Endothelial cell of umbilical vein (primary cell): ENCODE measurements at regions not wholly inside any gene's neighbourhood (a gene's known extent, or its start where the extent isn't known, plus 50 kb on each side); places are given as distances from the start of the nearest gene placed in this dataset.
"Not testable (repeated sequence)": the region's sequence is repeated elsewhere in the genome, so short reads cannot be mapped to it uniquely, and the experiment has no call there.

Experiments used
- BruUV-seq: library from RNA; stranded (reverse); fragments of 400-500 nt; replicated peaks from 2 replicates; lab custom pipeline; 2021; lab: Mats Ljungman, UMichigan
- CTCF ChIA-PET: fragments of 300-600, 350-600 bp; sonication (Branson Sonifier 250); formaldehyde crosslinking; loops from one replicate; lab custom pipeline; 2021; ENCODE audit warnings: antibody characterized with exemption, inconsistent platforms; lab: Charles Lee
- POLR2A ChIA-PET: fragments of 300-600, 350-600 bp; sonication (Branson Sonifier 250); formaldehyde crosslinking; loops from one replicate; lab custom pipeline; 2021; ENCODE audit warnings: antibody characterized with exemption, inconsistent platforms; lab: Charles Lee
- DNase-seq: peaks from one replicate; pipeline ENCODE4 v3.0.0-alpha.2; 2011; ENCODE audit warnings: low read depth, low spot score
- FAIRE-seq: peaks from 2 replicates; lab custom pipeline; 2011; peaks lifted over from hg19 to GRCh38; lab: Jason Lieb, UNC
- H2AFZ ChIP-seq: 2 replicates; pipeline ENCODE4 v1.6.0; 2012; ENCODE audit warnings: low read depth, low read length, control low read depth, inconsistent platforms
- H3K27ac ChIP-seq: 2 replicates; pipeline ENCODE4 v1.5.1; 2011; ENCODE audit warnings: low read depth, mild to moderate bottlenecking, control low read depth, low read length, moderate library complexity; ENCODE audit not compliant: insufficient read depth
- H3K27me3 ChIP-seq, 2 experiments: 2 replicates each; pipeline versions ENCODE4 v1.6.0 to v1.6.1; 2011; ENCODE audit warnings: low read length in 2 of 2, mixed read lengths in 1 of 2; ENCODE audit not compliant: control insufficient read depth in 2 of 2, insufficient read depth in 2 of 2
- H3K36me3 ChIP-seq, 2 experiments: 2 replicates in 1 of 2; 3 replicates in 1 of 2; pipeline ENCODE4 v1.5.1; 2011; ENCODE audit warnings: low read length in 2 of 2, mild to moderate bottlenecking in 1 of 2, moderate library complexity in 1 of 2; ENCODE audit not compliant: control insufficient read depth in 2 of 2, insufficient read depth in 2 of 2; ENCODE audit errors: extremely low read depth in 1 of 2
- H3K4me1 ChIP-seq: 3 replicates; pipeline ENCODE4 v1.5.1; 2011; ENCODE audit warnings: mild to moderate bottlenecking, low read length; ENCODE audit not compliant: control insufficient read depth, insufficient read depth; ENCODE audit errors: extremely low read depth
- H3K4me2 ChIP-seq: 2 replicates; pipeline ENCODE4 v1.6.1; 2011; ENCODE audit warnings: low read length, control low read depth, mixed read lengths; ENCODE audit not compliant: insufficient read depth
- H3K4me3 ChIP-seq, 3 experiments: fragments of 200-600 bp in 1 of 3; sonication (generic), shearing (Covaris generic) in 1 of 3; replicated peaks in 1 of 3; 2 replicates each; pipeline ENCODE4 v1.5.1; 2011 to 2016; ENCODE audit warnings: control low read depth in 3 of 3, low read length in 3 of 3, mild to moderate bottlenecking in 2 of 3, inconsistent platforms in 1 of 3, low read depth in 1 of 3, moderate library complexity in 1 of 3; ENCODE audit not compliant: insufficient read depth in 1 of 3
- H3K79me2 ChIP-seq: 2 replicates; pipeline ENCODE4 v1.6.0; 2012; ENCODE audit warnings: low read length, inconsistent platforms; ENCODE audit not compliant: control insufficient read depth, insufficient read depth
- H3K9ac ChIP-seq: replicated peaks from 2 replicates; pipeline ENCODE3; 2011; ENCODE audit warnings: low read length, control low read depth; ENCODE audit not compliant: insufficient read depth; ENCODE audit errors: extremely low read depth
- H3K9me1 ChIP-seq: replicated peaks from 3 replicates; pipeline ENCODE4 v1.6.0; 2011; ENCODE audit warnings: mild to moderate bottlenecking, low read length; ENCODE audit not compliant: control insufficient read depth, insufficient read depth; ENCODE audit errors: extremely low read depth
- H3K9me3 ChIP-seq: replicated peaks from 2 replicates; pipeline ENCODE4 v1.5.1; 2012; ENCODE audit warnings: low read length, inconsistent platforms; ENCODE audit not compliant: control insufficient read depth, insufficient read depth
- H4K20me1 ChIP-seq: replicated peaks from 2 replicates; pipeline ENCODE3; 2011; ENCODE audit warnings: mild to moderate bottlenecking, low read length; ENCODE audit not compliant: control insufficient read depth, insufficient read depth; ENCODE audit errors: extremely low read depth
- EZH2 ChIP-seq: IDR thresholded peaks from 2 replicates; pipeline ENCODE4 v1.6.1; 2012; ENCODE audit warnings: borderline replicate concordance, low read depth, mild to moderate bottlenecking, moderate library complexity, low read length, inconsistent platforms; ENCODE audit not compliant: severe bottlenecking
- FOS ChIP-seq: IDR thresholded peaks from 2 replicates; pipeline ENCODE4 v1.6.1; 2011; ENCODE audit warnings: mild to moderate bottlenecking, low read length, moderate library complexity, borderline replicate concordance; ENCODE audit not compliant: insufficient read depth
- JUN ChIP-seq: IDR thresholded peaks from 2 replicates; pipeline ENCODE4 v1.6.1; 2011; ENCODE audit warnings: borderline replicate concordance, low read depth; ENCODE audit not compliant: insufficient read length, insufficient read depth
- MYC ChIP-seq: IDR thresholded peaks from one replicate; pipeline ENCODE4 v1.6.1; 2011; ENCODE audit warnings: mild to moderate bottlenecking, low read depth, low read length
- POLR2A ChIP-seq: IDR thresholded peaks from 2 replicates; pipeline ENCODE4 v1.6.1; 2012; ENCODE audit warnings: low read depth, mild to moderate bottlenecking, control low read depth, low read length
- POLR2AphosphoS5 ChIP-seq: IDR thresholded peaks from 2 replicates; pipeline ENCODE4 v1.6.1; 2012; ENCODE audit warnings: low read depth, mild to moderate bottlenecking, control low read depth, low read length, moderate library complexity; ENCODE audit not compliant: insufficient read depth
- dilution Hi-C: fragments of 300-500 bp; cut with MboI; formaldehyde crosslinking; loops from one replicate; pipeline ENCODE4 v1.15.0; 2019; ENCODE audit warnings: low sequenced_read_pairs; ENCODE audit not compliant: extremely low pct_ligation_motif_present
- intact Hi-C: fragments of 100-400 bp; cut with micrococcal nuclease; formaldehyde crosslinking; loops from one replicate; pipeline ENCODE4 v1.10.0; 2022
- TF ChIP-seq, protein P1 (sequence below): IDR thresholded peaks from 2 replicates; pipeline ENCODE4 v1.6.1; 2011; ENCODE audit not compliant: insufficient read depth, insufficient read length
- TF ChIP-seq, protein P2 (sequence below), 2 donors: IDR thresholded peaks; 1 replicate in 1 of 2; 2 replicates in 1 of 2; pipeline ENCODE4 v1.5.1; 2011; ENCODE audit warnings: low read length in 2 of 2, mild to moderate bottlenecking in 2 of 2, moderate library complexity in 2 of 2, control low read depth in 1 of 2, inconsistent platforms in 1 of 2, low read depth in 1 of 2; ENCODE audit not compliant: insufficient read depth in 1 of 2; ENCODE audit errors: extremely low read depth in 1 of 2

DNA sequence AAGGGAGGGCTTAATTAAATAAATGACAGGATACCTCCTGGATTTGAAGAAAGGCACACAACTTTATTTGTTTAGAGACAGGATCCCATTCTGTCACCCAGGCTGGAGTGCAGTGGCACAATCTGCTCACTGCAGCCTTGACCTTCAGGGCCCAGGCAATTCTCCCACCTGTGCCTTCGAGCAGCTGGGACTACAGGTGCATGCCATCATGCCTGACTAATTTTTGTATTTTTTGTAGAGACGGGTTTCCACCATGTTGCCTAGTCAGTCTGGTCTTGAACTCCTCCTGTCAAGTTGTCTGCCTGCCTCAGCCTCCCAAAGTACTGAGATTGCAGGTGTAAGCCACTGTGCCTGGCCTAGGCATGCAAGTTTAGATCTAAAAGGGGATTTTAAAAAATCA lies 272.7 kb upstream of the MBL2 start:
- H3K9me3 ChIP-seq, result no peaks in the 10 kb centered on the region
- TF ChIP-seq MYC, result no peak
- TF ChIP-seq EZH2, result no peak
- no peak for TF ChIP-seq POLR2AphosphoS5
- TF ChIP-seq JUN, result no peak
- TF ChIP-seq, protein P1, sequence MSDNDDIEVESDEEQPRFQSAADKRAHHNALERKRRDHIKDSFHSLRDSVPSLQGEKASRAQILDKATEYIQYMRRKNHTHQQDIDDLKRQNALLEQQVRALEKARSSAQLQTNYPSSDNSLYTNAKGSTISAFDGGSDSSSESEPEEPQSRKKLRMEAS, result no peak
- no peak for TF ChIP-seq POLR2A
- TF ChIP-seq FOS, result no peak
- TF ChIP-seq, protein P2, sequence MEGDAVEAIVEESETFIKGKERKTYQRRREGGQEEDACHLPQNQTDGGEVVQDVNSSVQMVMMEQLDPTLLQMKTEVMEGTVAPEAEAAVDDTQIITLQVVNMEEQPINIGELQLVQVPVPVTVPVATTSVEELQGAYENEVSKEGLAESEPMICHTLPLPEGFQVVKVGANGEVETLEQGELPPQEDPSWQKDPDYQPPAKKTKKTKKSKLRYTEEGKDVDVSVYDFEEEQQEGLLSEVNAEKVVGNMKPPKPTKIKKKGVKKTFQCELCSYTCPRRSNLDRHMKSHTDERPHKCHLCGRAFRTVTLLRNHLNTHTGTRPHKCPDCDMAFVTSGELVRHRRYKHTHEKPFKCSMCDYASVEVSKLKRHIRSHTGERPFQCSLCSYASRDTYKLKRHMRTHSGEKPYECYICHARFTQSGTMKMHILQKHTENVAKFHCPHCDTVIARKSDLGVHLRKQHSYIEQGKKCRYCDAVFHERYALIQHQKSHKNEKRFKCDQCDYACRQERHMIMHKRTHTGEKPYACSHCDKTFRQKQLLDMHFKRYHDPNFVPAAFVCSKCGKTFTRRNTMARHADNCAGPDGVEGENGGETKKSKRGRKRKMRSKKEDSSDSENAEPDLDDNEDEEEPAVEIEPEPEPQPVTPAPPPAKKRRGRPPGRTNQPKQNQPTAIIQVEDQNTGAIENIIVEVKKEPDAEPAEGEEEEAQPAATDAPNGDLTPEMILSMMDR (IDR thresholded peaks at IDR 0.05; ENCODE audit: extremely low read depth in 1 of 2, insufficient read depth in 1 of 2, low read depth in 1 of 2, low read length in 2 of 2), result no peak
- no peak overlapping the region for H2AFZ ChIP-seq
- no peaks in the 10 kb centered on the region for H3K36me3 ChIP-seq
- intact Hi-C loops (no loop called here), dilution Hi-C loops (no loop called here)
- H3K4me2 ChIP-seq, result no peak overlapping the region
- no peak overlapping the region for H3K4me3 ChIP-seq
- POLR2A ChIA-PET, result no interaction called here
- H4K20me1 ChIP-seq, result no peaks in the 10 kb centered on the region
- no peaks in the 10 kb centered on the region for H3K79me2 ChIP-seq
- CTCF ChIA-PET, result no interaction called here
- no peak for FAIRE-seq
- BruUV-seq, result no TSS peak
- no peaks in the 10 kb centered on the region for H3K9me1 ChIP-seq
- no peaks in the 10 kb centered on the region for H3K27me3 ChIP-seq
- no peaks in the 10 kb centered on the region for H3K4me1 ChIP-seq
- H3K27ac ChIP-seq, result no peak overlapping the region
- no peak overlapping the region for H3K9ac ChIP-seq
- DNase-seq, result no peak

DNA sequence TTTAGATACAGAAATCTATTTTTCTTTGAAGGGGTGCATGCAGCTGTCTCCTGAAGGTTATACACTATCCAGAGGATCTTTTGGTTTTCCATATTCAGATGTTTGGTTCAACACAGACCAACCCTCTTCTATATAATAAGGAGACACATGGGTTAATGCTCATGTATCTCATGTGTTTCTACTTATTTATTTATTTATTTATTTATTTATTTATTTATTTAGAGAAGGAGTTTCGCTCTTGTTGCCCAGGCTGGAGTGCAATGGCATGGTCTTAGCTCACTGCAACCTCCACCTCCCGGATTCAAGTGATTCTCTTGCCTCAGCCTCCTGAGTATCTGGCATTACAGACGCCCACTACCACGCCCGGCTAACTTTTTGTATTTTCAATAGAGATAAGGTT lies 263.2 kb upstream of the MBL2 start:
- DNase-seq, H2AFZ ChIP-seq, H3K9me1 ChIP-seq, H3K4me1 ChIP-seq, H3K4me2 ChIP-seq, H3K4me3 ChIP-seq, H3K27ac ChIP-seq, H3K27me3 ChIP-seq, BruUV-seq, H3K9me3 ChIP-seq, FAIRE-seq, H3K36me3 ChIP-seq, POLR2A ChIA-PET, H4K20me1 ChIP-seq, H3K79me2 ChIP-seq, dilution Hi-C loops, intact Hi-C loops, H3K9ac ChIP-seq: not testable (repeated sequence)
- CTCF ChIA-PET, result interaction anchor here (1.7 kb wide), 1 partner anchor 21 kb away, joined by 5 read pairs; no protein-coding TSS in a partner anchor
